ENCODE measurements at regions not wholly inside any gene's neighbourhood (a gene's known extent, or its start where the extent isn't known, plus 50 kb on each side); places are given as distances from the start of the nearest gene placed in this dataset.

GRCh38 chr2:238549866-238550265, 123.1 kb downstream of the ASB1 start:
- TF ChIP-seq CTCF (conservative IDR thresholded peaks at IDR 0.05; ENCODE audit: low read length) (no peak), EZH2phosphoT487 (IDR thresholded peaks at IDR 0.05; ENCODE audit: borderline replicate concordance, low read depth, low read length) (no peak)

Measured in OCI-LY7 (cell line).